ENCODE measurements at regions not wholly inside any gene's neighbourhood (a gene's known extent, or its start where the extent isn't known, plus 50 kb on each side); places are given as distances from the start of the nearest gene placed in this dataset.

- no peak for TF ChIP-seq POLR2AphosphoS5 (IDR thresholded peaks at IDR 0.05; ENCODE audit: low read depth, low read length)
- no peak for TF ChIP-seq TAF1 (IDR thresholded peaks at IDR 0.05; ENCODE audit: borderline replicate concordance, insufficient read depth, low read length)
- no peak for TF ChIP-seq SIN3A (IDR thresholded peaks at IDR 0.05; ENCODE audit: borderline replicate concordance, insufficient read depth, low read length)
- no peak for TF ChIP-seq REST (IDR thresholded peaks at IDR 0.05; ENCODE audit: insufficient read depth in 1 of 2, low read depth in 2 of 2, low read length in 2 of 2)
- no peak for TF ChIP-seq FOXP2 (optimal IDR thresholded peaks at IDR 0.05; ENCODE audit: borderline replicate concordance, extremely low read depth, extremely low read length, insufficient read depth)
Measured at GRCh38 chr9:79779901-79780300, 208.1 kb downstream of the TLE4 start.
